ENCODE measurements at regions not wholly inside any gene's neighbourhood (a gene's known extent, or its start where the extent isn't known, plus 50 kb on each side); places are given as distances from the start of the nearest gene placed in this dataset.
"Not testable (repeated sequence)": the region's sequence is repeated elsewhere in the genome, so short reads cannot be mapped to it uniquely, and the experiment has no call there.

DNA sequence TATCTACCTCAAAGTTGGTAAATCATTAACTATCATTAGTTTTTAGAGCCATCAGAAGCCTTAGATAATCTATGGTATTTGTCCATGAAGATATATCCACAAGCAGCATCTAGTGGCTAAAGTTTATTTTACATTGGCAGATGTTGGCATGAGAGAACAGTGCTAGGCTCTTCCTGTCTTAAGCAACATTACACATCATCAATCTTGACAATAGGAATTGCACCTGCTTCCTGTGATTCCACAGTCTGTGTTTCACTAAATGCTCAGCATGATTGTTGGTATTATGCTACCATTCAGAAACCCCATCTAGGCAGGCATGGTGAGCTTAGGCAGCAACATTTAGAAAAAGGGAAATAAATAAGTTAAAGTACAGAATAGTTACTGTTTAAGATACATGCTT lies 246.6 kb downstream of the SLCO4C1 start:
- POLR2A ChIA-PET: interaction anchor here (0.7 kb wide), 1 partner anchor 14 kb away, joined by 3 read pairs; no protein-coding TSS in a partner anchor
- no peak for DNase-seq (ENCODE audit: low spot score)
- BruUV-seq (replicated peaks): no TSS peak
- CTCF ChIA-PET (ENCODE audit: unreplicated experiment): no interaction called here
- Histone ChIP-seq H3K79me2 (ENCODE audit: insufficient read depth, low read depth, low read length) (no peaks in the 10 kb centered on the region), H3K27ac (ENCODE audit: low read depth, low read length, poor library complexity, severe bottlenecking) (no peak overlapping the region), H3K4me3 (ENCODE audit: low read depth, low read length, poor library complexity, severe bottlenecking) (no peak overlapping the region), H2AFZ (ENCODE audit: low read length) (no peak overlapping the region), H3K4me2 (ENCODE audit: low read length) (no peak overlapping the region), H4K20me1 (ENCODE audit: insufficient read depth, low read length) (no peaks in the 10 kb centered on the region), H3K9me2 (ENCODE audit: insufficient read depth, low read length) (no peaks in the 10 kb centered on the region), H3K9me3 (ENCODE audit: low read length) (no peaks in the 10 kb centered on the region), H3K4me1 (ENCODE audit: insufficient read depth, low read length, poor library complexity, severe bottlenecking) (no peaks in the 10 kb centered on the region), H3K36me3 (ENCODE audit: insufficient read depth, low read length) (no peaks in the 10 kb centered on the region)
- TF ChIP-seq, protein P1, sequence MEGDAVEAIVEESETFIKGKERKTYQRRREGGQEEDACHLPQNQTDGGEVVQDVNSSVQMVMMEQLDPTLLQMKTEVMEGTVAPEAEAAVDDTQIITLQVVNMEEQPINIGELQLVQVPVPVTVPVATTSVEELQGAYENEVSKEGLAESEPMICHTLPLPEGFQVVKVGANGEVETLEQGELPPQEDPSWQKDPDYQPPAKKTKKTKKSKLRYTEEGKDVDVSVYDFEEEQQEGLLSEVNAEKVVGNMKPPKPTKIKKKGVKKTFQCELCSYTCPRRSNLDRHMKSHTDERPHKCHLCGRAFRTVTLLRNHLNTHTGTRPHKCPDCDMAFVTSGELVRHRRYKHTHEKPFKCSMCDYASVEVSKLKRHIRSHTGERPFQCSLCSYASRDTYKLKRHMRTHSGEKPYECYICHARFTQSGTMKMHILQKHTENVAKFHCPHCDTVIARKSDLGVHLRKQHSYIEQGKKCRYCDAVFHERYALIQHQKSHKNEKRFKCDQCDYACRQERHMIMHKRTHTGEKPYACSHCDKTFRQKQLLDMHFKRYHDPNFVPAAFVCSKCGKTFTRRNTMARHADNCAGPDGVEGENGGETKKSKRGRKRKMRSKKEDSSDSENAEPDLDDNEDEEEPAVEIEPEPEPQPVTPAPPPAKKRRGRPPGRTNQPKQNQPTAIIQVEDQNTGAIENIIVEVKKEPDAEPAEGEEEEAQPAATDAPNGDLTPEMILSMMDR (conservative IDR thresholded peaks at IDR 0.05; ENCODE audit: low read length): no peak
- intact Hi-C loops (cut with micrococcal nuclease; ENCODE audit: unreplicated experiment): no loop called here

GRCh38 chr5:102048940-102049339 lies 247.1 kb downstream of the SLCO4C1 start:
- Histone ChIP-seq H3K36me3 (ENCODE audit: insufficient read depth, low read length) (no peaks in the 10 kb centered on the region), H3K9me3 (ENCODE audit: low read length) (no peaks in the 10 kb centered on the region), H2AFZ (ENCODE audit: low read length) (no peak overlapping the region), H3K27ac (ENCODE audit: low read depth, low read length, poor library complexity, severe bottlenecking) (no peak overlapping the region), H4K20me1 (ENCODE audit: insufficient read depth, low read length) (no peaks in the 10 kb centered on the region), H3K9me2 (ENCODE audit: insufficient read depth, low read length) (no peaks in the 10 kb centered on the region), H3K79me2 (ENCODE audit: insufficient read depth, low read depth, low read length) (no peaks in the 10 kb centered on the region), H3K4me1 (ENCODE audit: insufficient read depth, low read length, poor library complexity, severe bottlenecking) (no peaks in the 10 kb centered on the region), H3K4me2 (ENCODE audit: low read length) (no peak overlapping the region), H3K4me3 (ENCODE audit: low read depth, low read length, poor library complexity, severe bottlenecking) (no peak overlapping the region)
- no peak for TF ChIP-seq EZH2phosphoT487 (IDR thresholded peaks at IDR 0.05; ENCODE audit: borderline replicate concordance, low read depth, low read length)
- TF ChIP-seq, protein P1 (conservative IDR thresholded peaks at IDR 0.05; ENCODE audit: low read length): no peak
- ChIA-PET CTCF (ENCODE audit: unreplicated experiment) (no interaction called here), POLR2A (interaction anchor here (0.7 kb wide), 1 partner anchor 14 kb away, joined by 3 read pairs; no protein-coding TSS in a partner anchor)
- intact Hi-C loops (cut with micrococcal nuclease; ENCODE audit: unreplicated experiment): no loop called here
- no TSS peak for BruUV-seq (replicated peaks)
- DNase-seq (ENCODE audit: low spot score): no peak

GRCh38 chr5:102047073-102047472 lies 249.0 kb downstream of the SLCO4C1 start:
- H3K4me3 ChIP-seq (ENCODE audit: low read depth, low read length, poor library complexity, severe bottlenecking); H3K79me2 ChIP-seq (ENCODE audit: insufficient read depth, low read depth, low read length); H2AFZ ChIP-seq (ENCODE audit: low read length); BruUV-seq (replicated peaks); intact Hi-C loops (cut with micrococcal nuclease; ENCODE audit: unreplicated experiment); H3K27ac ChIP-seq (ENCODE audit: low read depth, low read length, poor library complexity, severe bottlenecking); H3K4me1 ChIP-seq (ENCODE audit: insufficient read depth, low read length, poor library complexity, severe bottlenecking); H3K36me3 ChIP-seq (ENCODE audit: insufficient read depth, low read length); H3K9me2 ChIP-seq (ENCODE audit: insufficient read depth, low read length); POLR2A ChIA-PET; H3K9me3 ChIP-seq (ENCODE audit: low read length); H4K20me1 ChIP-seq (ENCODE audit: insufficient read depth, low read length); DNase-seq (ENCODE audit: low spot score); CTCF ChIA-PET (ENCODE audit: unreplicated experiment); H3K4me2 ChIP-seq (ENCODE audit: low read length): not testable (repeated sequence)

All from OCI-LY7 (cell line).